NCI-H146 treated with DMSO at 0.1 percent for 48 hours (cell line): ENCODE measurements at regions not wholly inside any gene's neighbourhood (a gene's known extent, or its start where the extent isn't known, plus 50 kb on each side); places are given as distances from the start of the nearest gene placed in this dataset.
"Not testable (repeated sequence)": the region's sequence is repeated elsewhere in the genome, so short reads cannot be mapped to it uniquely, and the experiment has no call there.

Experiments
- DNase-seq: peaks from one replicate; lab custom pipeline; 2025; ENCODE audit not compliant: unreplicated experiment; lab: John Stamatoyannopoulos, UW

- DNase-seq: no peak
These were observed 185.2 kb downstream of the AEBP2 start for GRCh38 chr12:19624491-19624890.

GRCh38 chr12:19625551-19625950 lies 186.3 kb downstream of the AEBP2 start:
- not testable (repeated sequence) for DNase-seq

GRCh38 chr12:19627719-19628118 lies 188.4 kb downstream of the AEBP2 start:
- DNase-seq: no peak

- peak; percentile 19 for DNase-seq
These were observed 191.2 kb downstream of the AEBP2 start for GRCh38 chr12:19630536-19630935.

- no peak for DNase-seq
These were observed 193.9 kb downstream of the AEBP2 start for GRCh38 chr12:19633194-19633593.

- no peak for DNase-seq
These were observed 194.3 kb downstream of the AEBP2 start for GRCh38 chr12:19633641-19634040.

- no peak for DNase-seq
These were observed 200.6 kb downstream of the AEBP2 start for GRCh38 chr12:19639781-19640415.

- DNase-seq: no peak
These were observed 202.2 kb downstream of the AEBP2 start for GRCh38 chr12:19641235-19642080.

GRCh38 chr12:19642345-19642744 lies 203.1 kb downstream of the AEBP2 start:
- DNase-seq: no peak

GRCh38 chr12:19643635-19644034 lies 204.3 kb downstream of the AEBP2 start:
- peak; percentile 12 for DNase-seq

- DNase-seq: no peak
These were observed 205.3 kb downstream of the AEBP2 start for GRCh38 chr12:19644571-19644970.

- no peak for DNase-seq
These were observed 206.5 kb downstream of the AEBP2 start for GRCh38 chr12:19645823-19646222.

GRCh38 chr12:19646599-19646998 lies 207.3 kb downstream of the AEBP2 start:
- no peak for DNase-seq

- no peak for DNase-seq
These were observed 208.7 kb downstream of the AEBP2 start for GRCh38 chr12:19647806-19648556.

- no peak for DNase-seq
These were observed 209.3 kb downstream of the AEBP2 start for GRCh38 chr12:19648591-19648990.

- DNase-seq: no peak
These were observed 213.1 kb downstream of the AEBP2 start for GRCh38 chr12:19652386-19652785.

- DNase-seq: no peak
These were observed 215.5 kb downstream of the AEBP2 start for GRCh38 chr12:19654650-19655376.

GRCh38 chr12:19657118-19657731 lies 217.9 kb downstream of the AEBP2 start:
- no peak for DNase-seq

GRCh38 chr12:19657732-19658130 lies 218.4 kb downstream of the AEBP2 start:
- DNase-seq: no peak

- DNase-seq: no peak
These were observed 219.8 kb downstream of the AEBP2 start for GRCh38 chr12:19659086-19659485.

GRCh38 chr12:19659501-19659900 lies 220.2 kb downstream of the AEBP2 start:
- no peak for DNase-seq
